SK-N-SH (cell line): ENCODE measurements at regions not wholly inside any gene's neighbourhood (a gene's known extent, or its start where the extent isn't known, plus 50 kb on each side); places are given as distances from the start of the nearest gene placed in this dataset.

Source experiments
- CTCF ChIA-PET: fragments of 300-600, 350-600 bp; formaldehyde crosslinking; extraction: SDS; loops from one replicate; lab custom pipeline; 2021; lab: Yijun Ruan, JAX
- POLR2A ChIA-PET: fragments of 350-600 bp; sonication (Branson Sonifier 250); formaldehyde crosslinking; extraction: SDS; loops from one replicate; lab custom pipeline; 2020; ENCODE audit warnings: antibody characterized with exemption, inconsistent platforms; lab: Yijun Ruan, JAX
- DNase-seq: peaks from one replicate; pipeline ENCODE4 v3.0.0; 2012
- H2AFZ ChIP-seq: fragments of 200-600 bp; sonication (generic); 2 replicates; pipeline ENCODE4 v1.8.1; 2016; ENCODE audit warnings: antibody characterized with exemption, mild to moderate bottlenecking, low read depth
- H3F3A ChIP-seq: fragments of 200-600 bp; sonication (generic); replicated peaks from 2 replicates; pipeline ENCODE3; 2016; ENCODE audit warnings: antibody characterized with exemption, mild to moderate bottlenecking; ENCODE audit not compliant: insufficient read depth
- H3K27ac ChIP-seq, 2 experiments: fragments of 200-500 bp in 1 of 2; fragments of 200-600 bp in 1 of 2; sonication (Bioruptor generic) in 1 of 2; sonication (generic), shearing (Covaris generic) in 1 of 2; 2 replicates each; pipeline versions ENCODE4 v1.5.1 to v1.6.1; 2014 to 2016; ENCODE audit warnings: low read depth in 2 of 2, inconsistent platforms in 1 of 2, low read length in 1 of 2, mild to moderate bottlenecking in 1 of 2, mixed read lengths in 1 of 2
- H3K27me3 ChIP-seq: fragments of 200-600 bp; sonication (generic), shearing (Covaris generic); 2 replicates; pipeline ENCODE4 v1.6.1; 2016; ENCODE audit warnings: mixed run types; ENCODE audit not compliant: insufficient read depth
- H3K36me3 ChIP-seq, 2 experiments: fragments of 200-500 bp in 1 of 2; fragments of 200-600 bp in 1 of 2; sonication (Bioruptor generic) in 1 of 2; sonication (generic) in 1 of 2; replicated peaks in 1 of 2; 2 replicates each; pipeline versions ENCODE3 to v1.5.1; 2014 to 2016; ENCODE audit warnings: low read length in 1 of 2, mild to moderate bottlenecking in 1 of 2; ENCODE audit not compliant: insufficient read depth in 2 of 2, control insufficient read depth in 1 of 2
- H3K4me1 ChIP-seq, 2 experiments: fragments of 200-500 bp in 1 of 2; fragments of 200-600 bp in 1 of 2; sonication (Bioruptor generic) in 1 of 2; sonication (generic), shearing (Covaris generic) in 1 of 2; 2 replicates each; pipeline versions ENCODE4 v1.5.1 to v1.6.1; 2014 to 2016; ENCODE audit warnings: low read depth in 1 of 2, low read length in 1 of 2, mixed run types in 1 of 2; ENCODE audit not compliant: insufficient read depth in 2 of 2, control insufficient read depth in 1 of 2
- H3K4me2 ChIP-seq: fragments of 200-600 bp; sonication (generic), shearing (Covaris generic); 2 replicates; pipeline ENCODE4 v1.6.1; 2017; ENCODE audit warnings: mixed run types
- H3K4me3 ChIP-seq, 2 experiments: fragments of 200-500 bp in 1 of 2; fragments of 200-600 bp in 1 of 2; sonication (Bioruptor generic) in 1 of 2; sonication (generic), shearing (Covaris generic) in 1 of 2; 2 replicates each; pipeline versions ENCODE4 v1.5.1 to v1.8.1; 2014 to 2016; ENCODE audit warnings: low read depth in 2 of 2, inconsistent platforms in 1 of 2, low read length in 1 of 2, mild to moderate bottlenecking in 1 of 2, mixed read lengths in 1 of 2, moderate library complexity in 1 of 2
- H3K79me2 ChIP-seq: fragments of 200-600 bp; sonication (generic); 2 replicates; pipeline ENCODE4 v1.8.1; 2017; ENCODE audit warnings: mild to moderate bottlenecking; ENCODE audit not compliant: insufficient read depth
- H3K9ac ChIP-seq: fragments of 200-600 bp; sonication (generic); 2 replicates; pipeline ENCODE4 v1.6.1; 2017; ENCODE audit warnings: mixed run types
- H3K9me2 ChIP-seq: fragments of 200-600 bp; sonication (generic); 2 replicates; pipeline ENCODE4 v1.6.1; 2017; ENCODE audit warnings: mixed run types
- H3K9me3 ChIP-seq: fragments of 200-600 bp; sonication (generic); 2 replicates; pipeline ENCODE4 v1.6.1; 2017; ENCODE audit warnings: mixed run types, mild to moderate bottlenecking, moderate library complexity
- H4K20me1 ChIP-seq: fragments of 200-600 bp; sonication (generic); 2 replicates; pipeline ENCODE4 v1.6.1; 2017; ENCODE audit warnings: mild to moderate bottlenecking, mixed run types; ENCODE audit not compliant: insufficient read depth
- CHD2 ChIP-seq: fragments of 150-350 bp; IDR thresholded peaks from 2 replicates; pipeline ENCODE4 v1.6.1; 2018; ENCODE audit warnings: low read length; ENCODE audit not compliant: partially characterized antibody
- CTCF ChIP-seq: fragments of 200-600 bp; sonication (generic); IDR thresholded peaks from 2 replicates; pipeline ENCODE4 v1.6.1; 2017; ENCODE audit warnings: antibody characterized with exemption, mild to moderate bottlenecking, moderate library complexity
- EZH2phosphoT487 ChIP-seq: fragments of 200-600 bp; sonication (generic); IDR thresholded peaks from 2 replicates; pipeline ENCODE4 v1.6.1; 2017; ENCODE audit warnings: low read depth, mixed run types, mild to moderate bottlenecking, antibody characterized with exemption, moderate library complexity, borderline replicate concordance
- FOXM1 ChIP-seq: IDR thresholded peaks from 2 replicates; pipeline ENCODE4 v1.4.0; 2012; ENCODE audit warnings: low read depth, mild to moderate bottlenecking
- GATA2 ChIP-seq: sonication (generic); formaldehyde crosslinking; IDR thresholded peaks from 2 replicates; pipeline ENCODE4 v1.5.0; 2020; ENCODE audit warnings: mild to moderate bottlenecking, missing genetic modification reagents
- IRF3 ChIP-seq: fragments of 150-350 bp; IDR thresholded peaks from 2 replicates; pipeline ENCODE4 v1.6.1; 2016; ENCODE audit warnings: mild to moderate bottlenecking, low read depth, low read length
- JUND ChIP-seq: IDR thresholded peaks from 2 replicates; pipeline ENCODE4 v1.4.0; 2012
- MAX ChIP-seq: IDR thresholded peaks from 2 replicates; pipeline ENCODE4 v1.4.0; 2012; ENCODE audit warnings: low read depth
- MEF2A ChIP-seq: IDR thresholded peaks from 2 replicates; pipeline ENCODE4 v1.4.0; 2012; ENCODE audit warnings: low read depth, borderline replicate concordance
- NFIC ChIP-seq: IDR thresholded peaks from 2 replicates; pipeline ENCODE4 v1.4.0; 2012; ENCODE audit warnings: borderline replicate concordance
- RAD21 ChIP-seq: IDR thresholded peaks from 2 replicates; pipeline ENCODE4 v1.6.1; 2012; ENCODE audit warnings: mild to moderate bottlenecking, low read length
- RXRA ChIP-seq: IDR thresholded peaks from 2 replicates; pipeline ENCODE4 v1.4.0; 2012; ENCODE audit warnings: low read depth, mild to moderate bottlenecking, borderline replicate concordance
- SIN3A ChIP-seq: IDR thresholded peaks from 2 replicates; pipeline ENCODE4 v1.6.1; 2012; ENCODE audit warnings: low read depth, mild to moderate bottlenecking, low read length, moderate library complexity, borderline replicate concordance
- TAF1 ChIP-seq: IDR thresholded peaks from 2 replicates; pipeline ENCODE4 v1.6.1; 2012; ENCODE audit warnings: low read depth, mild to moderate bottlenecking, low read length, moderate library complexity, borderline replicate concordance
- USF1 ChIP-seq: IDR thresholded peaks from 2 replicates; pipeline ENCODE4 v1.4.0; 2012; ENCODE audit warnings: low read depth, borderline replicate concordance
- WGBS: methylation state at CpG from one replicate; pipeline ENCODE4 v1.1.6; 2017; ENCODE audit warnings: low lambda C conversion rate; 5-methylcytosine and 5-hydroxymethylcytosine counted together

- 0% methylated on average over 4 of the region's 4 CpGs for WGBS
- TF ChIP-seq CHD2 (no peak), NFIC (no peak), IRF3 (no peak), USF1 (no peak), RXRA (no peak), MEF2A (no peak), JUND (no peak), CTCF (no peak), SIN3A (no peak), TAF1 (no peak), GATA2 (CRISPR knock-in tag) (no peak), FOXM1 (no peak), RAD21 (no peak), EZH2phosphoT487 (no peak), MAX (no peak)
- H3K4me3 ChIP-seq: no peak overlapping the region
- H3K27ac ChIP-seq: no peak overlapping the region
- DNase-seq: no peak
- no peak overlapping the region for H3K4me2 ChIP-seq
- no peaks in the 10 kb centered on the region for H3K9me2 ChIP-seq
- no peak overlapping the region for H2AFZ ChIP-seq
- H3K9me3 ChIP-seq: no peaks in the 10 kb centered on the region
- H3K4me1 ChIP-seq: no peaks in the 10 kb centered on the region
- H3F3A ChIP-seq: no peaks in the 10 kb centered on the region
- ChIA-PET POLR2A (no interaction called here), CTCF (interaction anchor here (1.4 kb wide), 1 partner anchor 303 kb away, joined by 3 read pairs; no protein-coding TSS in a partner anchor)
- H3K9ac ChIP-seq: no peak overlapping the region
- H3K79me2 ChIP-seq: no peaks in the 10 kb centered on the region
- H4K20me1 ChIP-seq: no peaks in the 10 kb centered on the region
- no peaks in the 10 kb centered on the region for H3K36me3 ChIP-seq
- no peaks in the 10 kb centered on the region for H3K27me3 ChIP-seq
Measured at GRCh38 chr12:114284041-114284440, 121.9 kb downstream of the TBX5 start.
